Transverse colon (tissue), 4 donors: ENCODE measurements at regions not wholly inside any gene's neighbourhood (a gene's known extent, or its start where the extent isn't known, plus 50 kb on each side); places are given as distances from the start of the nearest gene placed in this dataset.
"Not testable (repeated sequence)": the region's sequence is repeated elsewhere in the genome, so short reads cannot be mapped to it uniquely, and the experiment has no call there.

Experiments
- DNase-seq: peaks from one replicate; pipeline ENCODE4 v3.0.0-alpha.2; 2019
- H3K27ac ChIP-seq, 4 donors: fragments of 200-600 bp; sonication (generic); 2 replicates each; pipeline ENCODE4 v1.5.1; 2016 to 2018; ENCODE audit warnings: inconsistent platforms in 4 of 4
- H3K27me3 ChIP-seq: fragments of 200-600 bp; sonication (generic); 2 replicates; pipeline ENCODE4 v1.5.1; 2017; ENCODE audit warnings: inconsistent platforms
- H3K36me3 ChIP-seq, 4 donors: fragments of 200-600 bp; sonication (generic); 2 replicates each; pipeline ENCODE4 v1.5.1; 2017 to 2019; ENCODE audit warnings: inconsistent platforms in 4 of 4
- H3K4me1 ChIP-seq, 4 donors: fragments of 200-600 bp; sonication (generic); 2 replicates each; pipeline ENCODE4 v1.5.1; 2017 to 2020; ENCODE audit warnings: inconsistent platforms in 4 of 4
- H3K4me3 ChIP-seq, 4 donors: fragments of 200-600 bp; sonication (generic); 1 replicate in 1 of 4; 2 replicates in 3 of 4; pipeline versions ENCODE4 v1.5.1 to v1.6.1; 2017 to 2019; ENCODE audit warnings: inconsistent platforms in 4 of 4
- H3K9me3 ChIP-seq, 2 donors: fragments of 200-600 bp; sonication (generic); 2 replicates each; pipeline ENCODE4 v1.5.1; 2017 to 2019; ENCODE audit warnings: inconsistent platforms in 2 of 2
- EP300 ChIP-seq: sonication (generic); formaldehyde crosslinking; IDR thresholded peaks from one replicate; pipeline ENCODE4 v1.6.1; 2017; ENCODE audit warnings: antibody characterized with exemption, low read depth
- POLR2A ChIP-seq: fragments of 450-650 bp; IDR thresholded peaks from one replicate; pipeline ENCODE4 v1.6.1; 2016; ENCODE audit warnings: antibody characterized with exemption, mild to moderate bottlenecking, moderate library complexity
- POLR2AphosphoS5 ChIP-seq, 3 donors: sonication (generic); formaldehyde crosslinking; IDR thresholded peaks; one replicate each; pipeline ENCODE4 v1.6.1; 2016; ENCODE audit warnings: antibody characterized with exemption in 3 of 3
- WGBS, 2 donors: methylation state at CpG; one replicate each; pipeline ENCODE4 v1.1.5; 2018; ENCODE audit warnings: low coverage in 1 of 2; 5-methylcytosine and 5-hydroxymethylcytosine counted together
- in situ Hi-C, 4 donors: fragments of 200-750 bp; cut with MboI; loops; one replicate each; pipeline versions ENCODE4 v1.15.0 to v1.15.1; 2017; ENCODE audit warnings: low sequenced_read_pairs in 3 of 4, low pct_ligation_motif_present in 1 of 4, low pct_unique_long_range_greater_than_20kb in 1 of 4
- intact Hi-C: fragments of 100-400 bp; cut with DNase I; formaldehyde crosslinking; loops from one replicate; pipeline ENCODE4 v1.15.1; 2023; ENCODE audit warnings: low total_unique reads
- TF ChIP-seq, protein P1 (sequence below), 5 experiments: fragments of 200-600 bp in 3 of 5; fragments of 450-650 bp in 2 of 5; sonication (generic) in 3 of 5; IDR thresholded peaks; 1 replicate in 2 of 5; 2 replicates in 3 of 5; pipeline ENCODE4 v1.5.1; 2016 to 2017; ENCODE audit warnings: antibody characterized with exemption in 5 of 5, inconsistent platforms in 3 of 5, mild to moderate bottlenecking in 2 of 5, moderate library complexity in 1 of 5

DNA sequence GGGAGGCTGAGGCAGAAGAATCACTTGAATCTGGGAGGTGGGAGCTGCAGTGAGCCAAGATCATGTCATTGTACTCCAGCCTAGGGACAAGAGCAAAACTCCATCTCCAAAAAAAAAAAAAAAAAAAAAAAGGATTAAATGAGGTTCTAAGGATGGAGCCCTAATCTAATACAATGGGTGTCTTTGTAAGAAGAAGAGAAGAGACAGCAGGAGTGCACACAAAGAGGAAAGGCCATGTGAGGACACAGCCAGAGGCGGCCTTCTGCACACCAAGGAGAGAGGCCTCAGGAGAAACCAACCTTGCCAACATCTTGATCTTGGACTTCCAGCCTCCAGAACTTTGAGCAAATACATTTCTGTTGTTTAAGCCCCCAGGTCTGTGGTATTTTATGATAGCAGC, 66.6 kb upstream of the CECR2 start:
- intact Hi-C loops = no loop called here
- Histone ChIP-seq H3K4me1 (no peaks in the 10 kb centered on the region), H3K27ac (no peak overlapping the region), H3K4me3 (no peak overlapping the region), H3K27me3 (no peaks in the 10 kb centered on the region), H3K36me3 (no peaks in the 10 kb centered on the region), H3K9me3 (no peaks in the 10 kb centered on the region)
- DNase-seq = no peak
- in situ Hi-C loops = no loop called here
- 85% methylated on average over 1 of the region's 1 CpG; no CpG with 5 or more reads in 1 of the 2 donors for WGBS, 2 donors
- TF ChIP-seq POLR2A (no peak), EP300 (no peak), POLR2AphosphoS5 (IDR thresholded peaks at IDR 0.05) (no peak)
- TF ChIP-seq, protein P1, sequence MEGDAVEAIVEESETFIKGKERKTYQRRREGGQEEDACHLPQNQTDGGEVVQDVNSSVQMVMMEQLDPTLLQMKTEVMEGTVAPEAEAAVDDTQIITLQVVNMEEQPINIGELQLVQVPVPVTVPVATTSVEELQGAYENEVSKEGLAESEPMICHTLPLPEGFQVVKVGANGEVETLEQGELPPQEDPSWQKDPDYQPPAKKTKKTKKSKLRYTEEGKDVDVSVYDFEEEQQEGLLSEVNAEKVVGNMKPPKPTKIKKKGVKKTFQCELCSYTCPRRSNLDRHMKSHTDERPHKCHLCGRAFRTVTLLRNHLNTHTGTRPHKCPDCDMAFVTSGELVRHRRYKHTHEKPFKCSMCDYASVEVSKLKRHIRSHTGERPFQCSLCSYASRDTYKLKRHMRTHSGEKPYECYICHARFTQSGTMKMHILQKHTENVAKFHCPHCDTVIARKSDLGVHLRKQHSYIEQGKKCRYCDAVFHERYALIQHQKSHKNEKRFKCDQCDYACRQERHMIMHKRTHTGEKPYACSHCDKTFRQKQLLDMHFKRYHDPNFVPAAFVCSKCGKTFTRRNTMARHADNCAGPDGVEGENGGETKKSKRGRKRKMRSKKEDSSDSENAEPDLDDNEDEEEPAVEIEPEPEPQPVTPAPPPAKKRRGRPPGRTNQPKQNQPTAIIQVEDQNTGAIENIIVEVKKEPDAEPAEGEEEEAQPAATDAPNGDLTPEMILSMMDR (IDR thresholded peaks at IDR 0.05) = no peak

DNA sequence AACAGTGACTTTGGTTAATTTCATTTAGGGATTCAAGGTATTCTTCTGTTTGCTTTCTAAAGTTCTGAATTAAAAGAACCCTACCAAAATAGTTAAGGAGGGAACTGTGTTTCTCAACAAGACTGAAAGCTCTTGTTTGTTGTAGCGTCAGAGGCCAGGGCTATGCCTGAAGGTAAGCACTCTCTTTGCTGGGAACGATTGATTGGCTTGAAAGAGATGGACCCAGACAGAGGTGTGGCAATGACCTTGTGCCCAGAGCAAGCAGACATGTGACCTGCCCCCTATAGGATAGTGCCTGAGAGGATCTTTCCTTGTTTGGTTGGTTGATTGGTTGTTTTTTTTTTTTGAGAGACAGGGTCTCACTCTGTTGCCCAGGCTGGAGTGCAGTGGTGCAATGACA, 68.3 kb upstream of the CECR2 start:
- in situ Hi-C loops (no loop called here), intact Hi-C loops (no loop called here)
- Histone ChIP-seq H3K9me3 (no peaks in the 10 kb centered on the region), H3K36me3 (no peaks in the 10 kb centered on the region), H3K27ac (no peak overlapping the region), H3K27me3 (no peaks in the 10 kb centered on the region), H3K4me1 (no peaks in the 10 kb centered on the region), H3K4me3 (no peak overlapping the region)
- WGBS, 2 donors = 82% methylated on average over 2 of the region's 2 CpGs; no CpG with 5 or more reads in 1 of the 2 donors
- DNase-seq = no peak
- TF ChIP-seq POLR2AphosphoS5 (IDR thresholded peaks at IDR 0.05) (no peak), POLR2A (no peak), EP300 (no peak)
- TF ChIP-seq, protein P1 (IDR thresholded peaks at IDR 0.05) = no peak

DNA sequence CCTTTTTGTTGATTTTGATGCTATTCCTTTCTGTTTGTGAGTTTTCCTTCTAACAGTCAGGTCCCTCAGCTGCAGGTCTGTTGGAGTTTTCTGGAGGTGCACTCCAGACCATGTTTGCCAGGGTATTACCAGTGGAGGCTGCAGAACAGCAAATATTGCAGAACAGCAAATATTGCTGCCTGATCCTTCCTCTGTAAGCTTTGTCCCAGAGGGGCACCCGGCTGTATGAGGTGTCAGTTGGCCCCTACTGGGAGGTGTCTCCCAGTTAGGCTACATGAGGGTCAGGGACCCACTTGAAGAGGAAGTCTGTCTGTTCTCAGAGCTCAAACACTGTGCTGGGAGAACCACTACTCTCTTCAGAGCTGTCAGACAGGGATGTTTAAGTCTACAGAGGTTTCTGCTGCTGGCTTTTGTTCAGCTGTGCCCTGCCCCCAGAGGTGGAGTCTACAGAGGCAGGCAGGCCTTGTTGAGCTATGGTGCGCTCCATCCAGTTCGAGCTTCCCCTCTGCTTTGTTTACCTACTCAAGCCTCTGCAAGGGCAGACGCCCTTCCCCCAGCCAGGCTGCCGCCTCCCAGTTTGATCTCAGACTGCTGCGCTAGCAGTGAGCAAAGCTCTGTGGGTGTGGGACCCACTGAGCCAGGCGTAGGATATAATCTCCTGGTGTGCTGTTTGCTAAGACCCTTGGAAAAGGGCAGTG, 70.3 kb upstream of the CECR2 start:
- DNase-seq, H3K27ac ChIP-seq, H3K4me1 ChIP-seq, intact Hi-C loops, H3K36me3 ChIP-seq, H3K9me3 ChIP-seq, in situ Hi-C loops, H3K4me3 ChIP-seq, H3K27me3 ChIP-seq: not testable (repeated sequence)
- WGBS, 2 donors = 89% methylated on average over 7 of the region's 7 CpGs; no CpG with 5 or more reads in 1 of the 2 donors

DNA sequence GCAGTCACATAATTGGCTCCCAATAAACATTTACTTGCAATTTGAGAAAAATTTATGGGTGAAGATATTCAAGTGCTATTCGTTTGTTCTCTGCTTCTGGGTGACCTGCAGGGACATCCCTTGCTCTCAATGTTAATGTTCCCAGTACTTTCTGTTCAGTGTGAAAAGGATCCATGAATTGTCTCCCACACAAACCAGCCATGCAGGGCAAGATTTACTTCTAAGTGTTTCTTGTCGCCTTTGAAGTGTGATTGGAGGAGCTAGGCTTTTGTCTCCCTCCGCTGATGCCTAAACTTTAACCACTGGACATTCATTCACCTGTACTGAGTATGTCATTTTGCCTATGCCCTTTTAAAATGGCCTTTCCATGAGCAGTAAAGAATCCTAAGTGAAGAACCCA, 66.4 kb upstream of the ADA2 start:
- 29 to 75% methylated on average over 1 to 3 of the region's 3 CpGs for WGBS, 2 donors
- H3K27ac ChIP-seq = no peak overlapping the region
- no peaks in the 10 kb centered on the region for H3K9me3 ChIP-seq
- H3K4me3 ChIP-seq = no peak overlapping the region
- no peaks in the 10 kb centered on the region for H3K36me3 ChIP-seq
- in situ Hi-C loops (no loop called here), intact Hi-C loops (no loop called here)
- H3K27me3 ChIP-seq = peaks cover 3% of the 10 kb centered on the region
- no peak for DNase-seq
- TF ChIP-seq, protein P1 (IDR thresholded peaks at IDR 0.05) = no peak
- TF ChIP-seq EP300 = no peak
- no peak for TF ChIP-seq POLR2AphosphoS5 (IDR thresholded peaks at IDR 0.05)
- no peak for TF ChIP-seq POLR2A
- peaks cover 0 to 7% (median 0%) of the 10 kb centered on the region in 4 donors for H3K4me1 ChIP-seq

DNA sequence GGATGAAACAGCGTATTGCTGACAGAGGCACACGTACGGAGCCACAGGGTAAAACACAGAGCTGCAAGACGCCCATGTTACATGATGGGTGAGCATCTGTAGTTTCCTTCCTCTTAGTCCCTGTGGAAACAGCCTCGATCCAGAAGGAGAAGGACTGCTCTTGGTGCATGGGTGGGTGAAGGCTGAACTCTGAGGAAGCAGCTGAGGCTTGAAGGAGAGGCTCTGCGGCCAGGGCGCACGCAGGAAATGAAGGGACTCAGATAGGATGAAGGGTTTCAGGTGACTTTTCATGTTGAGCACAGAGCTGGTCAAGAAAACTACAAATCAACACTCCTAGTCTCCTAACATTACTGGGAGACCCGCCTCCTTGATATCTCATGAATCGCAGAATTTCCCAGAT, 65.7 kb upstream of the ADA2 start:
- Histone ChIP-seq H3K36me3 (no peaks in the 10 kb centered on the region), H3K27ac (no peak overlapping the region), H3K4me3 (no peak overlapping the region), H3K27me3 (peaks cover 3% of the 10 kb centered on the region), H3K4me1 (peaks cover 0 to 7% (median 0%) of the 10 kb centered on the region in 4 donors), H3K9me3 (no peaks in the 10 kb centered on the region)
- intact Hi-C loops (no loop called here), in situ Hi-C loops (no loop called here)
- TF ChIP-seq EP300 (no peak), POLR2A (no peak), POLR2AphosphoS5 (IDR thresholded peaks at IDR 0.05) (no peak)
- TF ChIP-seq, protein P1 (IDR thresholded peaks at IDR 0.05) = no peak
- DNase-seq = no peak
- 78 to 80% methylated on average over 2 to 10 of the region's 10 CpGs for WGBS, 2 donors
